ENCODE measurements at regions not wholly inside any gene's neighbourhood (a gene's known extent, or its start where the extent isn't known, plus 50 kb on each side); places are given as distances from the start of the nearest gene placed in this dataset.

DNA sequence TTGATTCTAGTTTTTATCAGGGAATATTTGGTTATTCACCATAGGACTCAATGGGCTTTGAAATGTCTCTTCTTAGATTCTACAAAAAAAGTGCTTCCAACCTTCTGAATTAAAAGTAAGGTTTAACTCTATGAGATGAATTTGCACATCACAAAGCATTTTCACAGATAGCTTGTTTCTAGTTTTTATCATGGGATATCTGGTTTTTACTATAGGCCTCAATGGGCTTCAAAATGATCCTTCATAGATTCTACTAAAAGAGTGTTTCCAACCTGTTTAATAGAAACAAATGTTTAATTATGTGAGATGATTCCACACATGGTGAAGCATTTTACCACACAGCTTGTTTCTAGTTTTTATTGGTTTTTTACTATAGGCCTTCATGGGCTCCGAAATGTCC is 560.7 kb downstream of the KCNJ18 start:
- Mint-ChIP-seq H3K4me1 (no peaks in the 10 kb centered on the region), H3K4me3 (no peak overlapping the region), H3K36me3 (ENCODE audit: low read depth) (peaks cover 11% of the 10 kb centered on the region; the same call in 2 of the 3 replicates), H3K27me3 (ENCODE audit: insufficient read depth, low read depth, poor library complexity) (no peaks in the 10 kb centered on the region), H3K27ac (no peak overlapping the region), H3K9me3 (peaks cover 81% of the 10 kb centered on the region)
- Histone ChIP-seq H3K4me1 (ENCODE audit: insufficient read depth) (no peaks in the 10 kb centered on the region), H3K27ac (ENCODE audit: low read depth) (no peak overlapping the region), H3K4me2 (no peak overlapping the region), H2AFZ (no peak overlapping the region), H3K4me3 (no peak overlapping the region), H4K20me1 (replicated peaks; ENCODE audit: insufficient read depth) (no peaks in the 10 kb centered on the region), H3F3A (replicated peaks; ENCODE audit: low read depth) (no peaks in the 10 kb centered on the region), H3K27me3 (ENCODE audit: insufficient read depth) (no peaks in the 10 kb centered on the region), H3K79me2 (replicated peaks; ENCODE audit: insufficient read depth) (no peaks in the 10 kb centered on the region), H3K9me2 (ENCODE audit: insufficient read depth) (peaks cover 5% of the 10 kb centered on the region; the same call in 1 of the 2 replicates), H3K36me3 (ENCODE audit: insufficient read depth) (peaks cover 13% of the 10 kb centered on the region; the same call in 1 of the 2 replicates)
- DNase-seq (ENCODE audit: low spot score) (no peak), ATAC-seq (no peak)
- TF ChIP-seq, protein P1, sequence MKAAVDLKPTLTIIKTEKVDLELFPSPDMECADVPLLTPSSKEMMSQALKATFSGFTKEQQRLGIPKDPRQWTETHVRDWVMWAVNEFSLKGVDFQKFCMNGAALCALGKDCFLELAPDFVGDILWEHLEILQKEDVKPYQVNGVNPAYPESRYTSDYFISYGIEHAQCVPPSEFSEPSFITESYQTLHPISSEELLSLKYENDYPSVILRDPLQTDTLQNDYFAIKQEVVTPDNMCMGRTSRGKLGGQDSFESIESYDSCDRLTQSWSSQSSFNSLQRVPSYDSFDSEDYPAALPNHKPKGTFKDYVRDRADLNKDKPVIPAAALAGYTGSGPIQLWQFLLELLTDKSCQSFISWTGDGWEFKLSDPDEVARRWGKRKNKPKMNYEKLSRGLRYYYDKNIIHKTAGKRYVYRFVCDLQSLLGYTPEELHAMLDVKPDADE (IDR thresholded peaks at IDR 0.05), result no peak
- TF ChIP-seq, protein P2, sequence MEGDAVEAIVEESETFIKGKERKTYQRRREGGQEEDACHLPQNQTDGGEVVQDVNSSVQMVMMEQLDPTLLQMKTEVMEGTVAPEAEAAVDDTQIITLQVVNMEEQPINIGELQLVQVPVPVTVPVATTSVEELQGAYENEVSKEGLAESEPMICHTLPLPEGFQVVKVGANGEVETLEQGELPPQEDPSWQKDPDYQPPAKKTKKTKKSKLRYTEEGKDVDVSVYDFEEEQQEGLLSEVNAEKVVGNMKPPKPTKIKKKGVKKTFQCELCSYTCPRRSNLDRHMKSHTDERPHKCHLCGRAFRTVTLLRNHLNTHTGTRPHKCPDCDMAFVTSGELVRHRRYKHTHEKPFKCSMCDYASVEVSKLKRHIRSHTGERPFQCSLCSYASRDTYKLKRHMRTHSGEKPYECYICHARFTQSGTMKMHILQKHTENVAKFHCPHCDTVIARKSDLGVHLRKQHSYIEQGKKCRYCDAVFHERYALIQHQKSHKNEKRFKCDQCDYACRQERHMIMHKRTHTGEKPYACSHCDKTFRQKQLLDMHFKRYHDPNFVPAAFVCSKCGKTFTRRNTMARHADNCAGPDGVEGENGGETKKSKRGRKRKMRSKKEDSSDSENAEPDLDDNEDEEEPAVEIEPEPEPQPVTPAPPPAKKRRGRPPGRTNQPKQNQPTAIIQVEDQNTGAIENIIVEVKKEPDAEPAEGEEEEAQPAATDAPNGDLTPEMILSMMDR (conservative IDR thresholded peaks at IDR 0.05; ENCODE audit: low read depth in 2 of 2), result no peak
- TF ChIP-seq, protein P3, sequence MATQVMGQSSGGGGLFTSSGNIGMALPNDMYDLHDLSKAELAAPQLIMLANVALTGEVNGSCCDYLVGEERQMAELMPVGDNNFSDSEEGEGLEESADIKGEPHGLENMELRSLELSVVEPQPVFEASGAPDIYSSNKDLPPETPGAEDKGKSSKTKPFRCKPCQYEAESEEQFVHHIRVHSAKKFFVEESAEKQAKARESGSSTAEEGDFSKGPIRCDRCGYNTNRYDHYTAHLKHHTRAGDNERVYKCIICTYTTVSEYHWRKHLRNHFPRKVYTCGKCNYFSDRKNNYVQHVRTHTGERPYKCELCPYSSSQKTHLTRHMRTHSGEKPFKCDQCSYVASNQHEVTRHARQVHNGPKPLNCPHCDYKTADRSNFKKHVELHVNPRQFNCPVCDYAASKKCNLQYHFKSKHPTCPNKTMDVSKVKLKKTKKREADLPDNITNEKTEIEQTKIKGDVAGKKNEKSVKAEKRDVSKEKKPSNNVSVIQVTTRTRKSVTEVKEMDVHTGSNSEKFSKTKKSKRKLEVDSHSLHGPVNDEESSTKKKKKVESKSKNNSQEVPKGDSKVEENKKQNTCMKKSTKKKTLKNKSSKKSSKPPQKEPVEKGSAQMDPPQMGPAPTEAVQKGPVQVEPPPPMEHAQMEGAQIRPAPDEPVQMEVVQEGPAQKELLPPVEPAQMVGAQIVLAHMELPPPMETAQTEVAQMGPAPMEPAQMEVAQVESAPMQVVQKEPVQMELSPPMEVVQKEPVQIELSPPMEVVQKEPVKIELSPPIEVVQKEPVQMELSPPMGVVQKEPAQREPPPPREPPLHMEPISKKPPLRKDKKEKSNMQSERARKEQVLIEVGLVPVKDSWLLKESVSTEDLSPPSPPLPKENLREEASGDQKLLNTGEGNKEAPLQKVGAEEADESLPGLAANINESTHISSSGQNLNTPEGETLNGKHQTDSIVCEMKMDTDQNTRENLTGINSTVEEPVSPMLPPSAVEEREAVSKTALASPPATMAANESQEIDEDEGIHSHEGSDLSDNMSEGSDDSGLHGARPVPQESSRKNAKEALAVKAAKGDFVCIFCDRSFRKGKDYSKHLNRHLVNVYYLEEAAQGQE (IDR thresholded peaks at IDR 0.05; ENCODE audit: unreplicated experiment), result no peak
- TF ChIP-seq STAT1 (IDR thresholded peaks at IDR 0.05; ENCODE audit: unreplicated experiment) (no peak), POLR2AphosphoS5 (IDR thresholded peaks at IDR 0.05; ENCODE audit: low read depth) (no peak), EZH2phosphoT487 (IDR thresholded peaks at IDR 0.05; ENCODE audit: unreplicated experiment) (no peak), ZNF114 (CRISPR knock-in tag; IDR thresholded peaks at IDR 0.05) (no peak), CREB1 (CRISPR knock-in tag; IDR thresholded peaks at IDR 0.05; ENCODE audit: low read depth) (no peak), JUNB (IDR thresholded peaks at IDR 0.05; ENCODE audit: unreplicated experiment) (no peak), EZH2 (IDR thresholded peaks at IDR 0.05; ENCODE audit: low read depth, unreplicated experiment) (no peak), ZNF331 (CRISPR knock-in tag; IDR thresholded peaks at IDR 0.05; ENCODE audit: low read depth) (no peak), NANOG (IDR thresholded peaks at IDR 0.05; ENCODE audit: borderline replicate concordance) (no peak)
- TF ChIP-seq, protein P4, sequence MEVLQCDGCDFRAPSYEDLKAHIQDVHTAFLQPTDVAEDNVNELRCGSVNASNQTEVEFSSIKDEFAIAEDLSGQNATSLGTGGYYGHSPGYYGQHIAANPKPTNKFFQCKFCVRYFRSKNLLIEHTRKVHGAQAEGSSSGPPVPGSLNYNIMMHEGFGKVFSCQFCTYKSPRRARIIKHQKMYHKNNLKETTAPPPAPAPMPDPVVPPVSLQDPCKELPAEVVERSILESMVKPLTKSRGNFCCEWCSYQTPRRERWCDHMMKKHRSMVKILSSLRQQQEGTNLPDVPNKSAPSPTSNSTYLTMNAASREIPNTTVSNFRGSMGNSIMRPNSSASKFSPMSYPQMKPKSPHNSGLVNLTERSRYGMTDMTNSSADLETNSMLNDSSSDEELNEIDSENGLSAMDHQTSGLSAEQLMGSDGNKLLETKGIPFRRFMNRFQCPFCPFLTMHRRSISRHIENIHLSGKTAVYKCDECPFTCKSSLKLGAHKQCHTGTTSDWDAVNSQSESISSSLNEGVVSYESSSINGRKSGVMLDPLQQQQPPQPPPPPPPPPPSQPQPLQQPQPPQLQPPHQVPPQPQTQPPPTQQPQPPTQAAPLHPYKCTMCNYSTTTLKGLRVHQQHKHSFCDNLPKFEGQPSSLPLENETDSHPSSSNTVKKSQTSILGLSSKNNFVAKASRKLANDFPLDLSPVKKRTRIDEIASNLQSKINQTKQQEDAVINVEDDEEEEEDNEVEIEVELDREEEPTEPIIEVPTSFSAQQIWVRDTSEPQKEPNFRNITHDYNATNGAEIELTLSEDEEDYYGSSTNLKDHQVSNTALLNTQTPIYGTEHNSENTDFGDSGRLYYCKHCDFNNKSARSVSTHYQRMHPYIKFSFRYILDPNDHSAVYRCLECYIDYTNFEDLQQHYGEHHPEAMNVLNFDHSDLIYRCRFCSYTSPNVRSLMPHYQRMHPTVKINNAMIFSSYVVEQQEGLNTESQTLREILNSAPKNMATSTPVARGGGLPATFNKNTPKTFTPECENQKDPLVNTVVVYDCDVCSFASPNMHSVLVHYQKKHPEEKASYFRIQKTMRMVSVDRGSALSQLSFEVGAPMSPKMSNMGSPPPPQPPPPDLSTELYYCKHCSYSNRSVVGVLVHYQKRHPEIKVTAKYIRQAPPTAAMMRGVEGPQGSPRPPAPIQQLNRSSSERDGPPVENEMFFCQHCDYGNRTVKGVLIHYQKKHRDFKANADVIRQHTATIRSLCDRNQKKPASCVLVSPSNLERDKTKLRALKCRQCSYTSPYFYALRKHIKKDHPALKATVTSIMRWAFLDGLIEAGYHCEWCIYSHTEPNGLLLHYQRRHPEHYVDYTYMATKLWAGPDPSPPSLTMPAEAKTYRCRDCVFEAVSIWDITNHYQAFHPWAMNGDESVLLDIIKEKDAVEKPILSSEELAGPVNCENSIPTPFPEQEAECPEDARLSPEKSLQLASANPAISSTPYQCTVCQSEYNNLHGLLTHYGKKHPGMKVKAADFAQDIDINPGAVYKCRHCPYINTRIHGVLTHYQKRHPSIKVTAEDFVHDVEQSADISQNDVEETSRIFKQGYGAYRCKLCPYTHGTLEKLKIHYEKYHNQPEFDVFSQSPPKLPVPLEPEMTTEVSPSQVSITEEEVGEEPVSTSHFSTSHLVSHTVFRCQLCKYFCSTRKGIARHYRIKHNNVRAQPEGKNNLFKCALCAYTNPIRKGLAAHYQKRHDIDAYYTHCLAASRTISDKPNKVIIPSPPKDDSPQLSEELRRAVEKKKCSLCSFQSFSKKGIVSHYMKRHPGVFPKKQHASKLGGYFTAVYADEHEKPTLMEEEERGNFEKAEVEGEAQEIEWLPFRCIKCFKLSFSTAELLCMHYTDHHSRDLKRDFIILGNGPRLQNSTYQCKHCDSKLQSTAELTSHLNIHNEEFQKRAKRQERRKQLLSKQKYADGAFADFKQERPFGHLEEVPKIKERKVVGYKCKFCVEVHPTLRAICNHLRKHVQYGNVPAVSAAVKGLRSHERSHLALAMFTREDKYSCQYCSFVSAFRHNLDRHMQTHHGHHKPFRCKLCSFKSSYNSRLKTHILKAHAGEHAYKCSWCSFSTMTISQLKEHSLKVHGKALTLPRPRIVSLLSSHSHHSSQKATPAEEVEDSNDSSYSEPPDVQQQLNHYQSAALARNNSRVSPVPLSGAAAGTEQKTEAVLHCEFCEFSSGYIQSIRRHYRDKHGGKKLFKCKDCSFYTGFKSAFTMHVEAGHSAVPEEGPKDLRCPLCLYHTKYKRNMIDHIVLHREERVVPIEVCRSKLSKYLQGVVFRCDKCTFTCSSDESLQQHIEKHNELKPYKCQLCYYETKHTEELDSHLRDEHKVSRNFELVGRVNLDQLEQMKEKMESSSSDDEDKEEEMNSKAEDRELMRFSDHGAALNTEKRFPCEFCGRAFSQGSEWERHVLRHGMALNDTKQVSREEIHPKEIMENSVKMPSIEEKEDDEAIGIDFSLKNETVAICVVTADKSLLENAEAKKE (CRISPR knock-in tag; IDR thresholded peaks at IDR 0.05), result no peak
